K562 (cell line): ENCODE measurements at regions not wholly inside any gene's neighbourhood (a gene's known extent, or its start where the extent isn't known, plus 50 kb on each side); places are given as distances from the start of the nearest gene placed in this dataset.

Experiments
- ATAC-seq: fragments of 200-7000 bp; cut with Tn5 transposase; 3 replicates; pipeline ENCODE4 v1.9.1; 2020; ENCODE audit warnings: moderate library complexity
- BruUV-seq: library from RNA; stranded (reverse); fragments of 400-500 nt; replicated peaks from 2 replicates; lab custom pipeline; 2021; lab: Mats Ljungman, UMichigan
- CTCF ChIA-PET: fragments of 300-600 bp; formaldehyde crosslinking; extraction: SDS; loops from one replicate; lab custom pipeline; 2021; ENCODE audit warnings: low intra/inter-chr PET ratio; lab: Yijun Ruan, JAX
- POLR2A ChIA-PET: fragments of 300-600, 350-650 bp; sonication (Branson Sonifier 250); formaldehyde crosslinking; extraction: SDS; loops from one replicate; lab custom pipeline; 2021; ENCODE audit warnings: antibody characterized with exemption, inconsistent platforms; lab: Yijun Ruan, JAX
- DNase-seq, 4 experiments: peaks; one replicate each; pipeline versions ENCODE4 v3.0.0 to v3.0.0-alpha.2; 2011 to 2018; ENCODE audit warnings: low spot score in 3 of 4, mixed read lengths in 3 of 4; ENCODE audit errors: extremely low read depth in 1 of 4
- FAIRE-seq: peaks from 2 replicates; lab custom pipeline; 2011; peaks lifted over from hg19 to GRCh38; lab: Jason Lieb, UNC
- H2AFZ ChIP-seq: 2 replicates; pipeline ENCODE4 v1.6.0; 2011; ENCODE audit warnings: low read depth, low read length, control low read depth, inconsistent platforms
- H3K27ac ChIP-seq: fragments of 200-600 bp; 3 replicates; pipeline ENCODE4 v1.8.0; 2011; ENCODE audit warnings: low read depth, mild to moderate bottlenecking, control low read depth, inconsistent platforms, low read length, moderate library complexity, mixed read lengths; ENCODE audit errors: extremely low read depth
- H3K27me3 ChIP-seq, 2 experiments: fragments of 300-600 bp in 1 of 2; 2 replicates in 1 of 2; 3 replicates in 1 of 2; pipeline versions ENCODE4 v1.6.0 to v1.8.0; 2011; ENCODE audit warnings: inconsistent platforms in 2 of 2, low read length in 2 of 2, mild to moderate bottlenecking in 1 of 2, mixed read lengths in 1 of 2, moderate library complexity in 1 of 2; ENCODE audit not compliant: control insufficient read depth in 2 of 2, insufficient read depth in 2 of 2
- H3K36me3 ChIP-seq: fragments of 300-600 bp; 3 replicates; pipeline ENCODE4 v1.8.0; 2011; ENCODE audit warnings: mild to moderate bottlenecking, low read length, inconsistent platforms; ENCODE audit not compliant: control insufficient read depth, insufficient read depth
- H3K4me1 ChIP-seq, 2 experiments: fragments of 200-600 bp in 1 of 2; replicated peaks in 1 of 2; 2 replicates in 1 of 2; 3 replicates in 1 of 2; pipeline versions ENCODE4 v1.5.1 to v1.8.0; 2011; ENCODE audit warnings: inconsistent platforms in 2 of 2, low read length in 2 of 2, mild to moderate bottlenecking in 1 of 2, mixed read lengths in 1 of 2, moderate library complexity in 1 of 2; ENCODE audit not compliant: control insufficient read depth in 2 of 2, insufficient read depth in 2 of 2
- H3K4me2 ChIP-seq: 2 replicates; pipeline ENCODE4 v1.6.1; 2011; ENCODE audit warnings: low read length, control low read depth, inconsistent platforms, mixed read lengths; ENCODE audit not compliant: insufficient read depth
- H3K4me3 ChIP-seq: fragments of 200-600 bp; sonication (generic), shearing (Covaris generic); 2 replicates; pipeline ENCODE4 v1.5.1; 2016; ENCODE audit warnings: control low read depth, inconsistent platforms
- H3K79me2 ChIP-seq: fragments of 200-600 bp; 3 replicates; pipeline ENCODE4 v1.8.0; 2011; ENCODE audit warnings: low read length, inconsistent platforms; ENCODE audit not compliant: control insufficient read depth, insufficient read depth
- H3K9ac ChIP-seq, 2 experiments: 2 replicates each; pipeline versions ENCODE4 v1.6.0 to v1.6.1; 2011; ENCODE audit warnings: low read depth in 2 of 2, low read length in 2 of 2, control low read depth in 1 of 2, inconsistent platforms in 1 of 2, mild to moderate bottlenecking in 1 of 2, mixed read lengths in 1 of 2; ENCODE audit not compliant: insufficient read depth in 1 of 2
- H3K9me1 ChIP-seq: one replicate; pipeline ENCODE4 v1.6.0; 2011; ENCODE audit warnings: inconsistent platforms, mild to moderate bottlenecking, low read length, moderate library complexity; ENCODE audit not compliant: control insufficient read depth, insufficient read depth
- H3K9me3 ChIP-seq: replicated peaks from 2 replicates; pipeline ENCODE4 v1.5.1; 2011; ENCODE audit warnings: low read depth, low read length, inconsistent platforms; ENCODE audit not compliant: control insufficient read depth, insufficient read depth
- H4K20me1 ChIP-seq: replicated peaks from 2 replicates; pipeline ENCODE4 v1.6.1; 2011; ENCODE audit warnings: low read length, inconsistent platforms, mixed read lengths; ENCODE audit not compliant: control insufficient read depth, insufficient read depth
- CHD4 ChIP-seq: fragments of 200-600 bp; sonication (generic); IDR thresholded peaks from 3 replicates; pipeline ENCODE4 v1.6.1; 2012; ENCODE audit warnings: low read depth, mild to moderate bottlenecking, mixed read lengths, low read length, inconsistent platforms; ENCODE audit not compliant: insufficient read depth, insufficient replicate concordance, poor library complexity, severe bottlenecking
- CTBP1 ChIP-seq: fragments of 450-650 bp; IDR thresholded peaks from 2 replicates; pipeline ENCODE4 v1.6.1; 2016; ENCODE audit warnings: borderline replicate concordance
- DDX20 ChIP-seq: fragments of 450-650 bp; IDR thresholded peaks from 2 replicates; pipeline ENCODE4 v1.6.1; 2016; ENCODE audit warnings: missing genetic modification characterization, low read depth, mild to moderate bottlenecking, missing compliant biosample characterization, moderate library complexity
- ELF2 ChIP-seq: fragments of 250-450 bp; sonication (Bioruptor Pico); IDR thresholded peaks from 2 replicates; pipeline ENCODE4 v1.5.0; 2021; ENCODE audit warnings: mild to moderate bottlenecking
- HNRNPLL ChIP-seq: fragments of 200-400 bp; formaldehyde crosslinking; IDR thresholded peaks from 2 replicates; pipeline ENCODE4 v1.6.1; 2017; ENCODE audit warnings: low read length, low read depth, mild to moderate bottlenecking; ENCODE audit not compliant: poor library complexity, severe bottlenecking
- MECOM ChIP-seq: fragments of 250-450 bp; sonication (Bioruptor Pico); IDR thresholded peaks from 2 replicates; pipeline ENCODE4 v1.8.0; 2022; ENCODE audit warnings: inconsistent platforms
- PHF8 ChIP-seq: fragments of 200-600 bp; sonication (generic); IDR thresholded peaks from 2 replicates; pipeline ENCODE4 v1.6.1; 2012; ENCODE audit warnings: mixed run types, mild to moderate bottlenecking, inconsistent platforms, low read length, moderate library complexity, borderline replicate concordance
- PRPF4 ChIP-seq: fragments of 200-400 bp; formaldehyde crosslinking; IDR thresholded peaks from one replicate; pipeline ENCODE4 v1.6.1; 2017; ENCODE audit warnings: low read length, low read depth, mild to moderate bottlenecking; ENCODE audit not compliant: insufficient read depth, poor library complexity, severe bottlenecking
- SIN3B ChIP-seq: fragments of 450-650 bp; IDR thresholded peaks from 2 replicates; pipeline ENCODE4 v1.6.1; 2017; ENCODE audit warnings: low read depth, mild to moderate bottlenecking, moderate library complexity
- TSC22D4 ChIP-seq: fragments of 450-650 bp; IDR thresholded peaks from 2 replicates; pipeline ENCODE4 v1.6.1; 2016; ENCODE audit warnings: missing genetic modification characterization, missing biosample characterization, control low read depth
- ZBTB7A ChIP-seq: IDR thresholded peaks from 2 replicates; pipeline ENCODE4 v1.6.1; 2011; ENCODE audit warnings: low read depth, mild to moderate bottlenecking, low read length, moderate library complexity, borderline replicate concordance; ENCODE audit not compliant: control insufficient read depth
- ZNF143 ChIP-seq: sonication (generic); formaldehyde crosslinking; IDR thresholded peaks from 2 replicates; pipeline ENCODE4 v1.9.0; 2022; ENCODE audit warnings: mild to moderate bottlenecking, missing genetic modification reagents
- ZNF395 ChIP-seq: fragments of 200-800 bp; sonication (Bioruptor generic); IDR thresholded peaks from 2 replicates; pipeline ENCODE4 v1.6.1; 2017; ENCODE audit warnings: missing genetic modification characterization, missing compliant biosample characterization
- WGBS: fragments of 100-300 bp; shearing (Covaris generic); methylation state at CpG from one replicate; pipeline ENCODE4 v1.1.6; 2016; ENCODE audit warnings: low coverage, mixed read lengths; ENCODE audit not compliant: insufficient coverage; ENCODE audit errors: missing lambda C conversion rate; 5-methylcytosine and 5-hydroxymethylcytosine counted together
- in situ Hi-C: fragments of 300-500 bp; cut with MboI; formaldehyde crosslinking; loops from 4 replicates; pipeline ENCODE4 v1.15.0; 2018; ENCODE audit warnings: inconsistent platforms, mixed read lengths
- intact Hi-C: fragments of 100-400 bp; cut with micrococcal nuclease; formaldehyde crosslinking; loops from 2 replicates; pipeline ENCODE4 v1.14.2; 2022
- TF ChIP-seq, protein P1 (sequence below): conservative IDR thresholded peaks from 2 replicates; pipeline ENCODE4 v1.6.1; 2011; ENCODE audit warnings: low read depth, mild to moderate bottlenecking, low read length; ENCODE audit not compliant: control insufficient read depth

DNA sequence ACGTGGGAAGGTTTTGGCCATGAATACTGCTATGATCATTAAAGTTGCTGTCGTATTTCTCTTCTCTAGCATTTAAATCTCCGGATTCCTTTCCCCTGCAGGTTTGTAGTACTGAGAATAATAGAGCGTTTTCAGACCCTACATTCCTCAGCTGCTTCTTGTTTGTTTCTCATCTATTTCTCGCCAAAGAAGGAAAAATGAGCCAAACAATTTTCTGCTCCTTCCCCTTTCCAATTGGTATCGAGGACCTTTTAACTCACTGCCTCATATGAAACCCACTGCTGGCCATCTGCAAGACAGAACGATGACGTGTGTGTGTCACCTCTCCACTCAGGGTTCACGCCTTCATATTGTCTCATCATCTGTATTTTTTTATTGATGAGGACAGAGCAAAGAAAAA, 689.4 kb upstream of the WWC1 start:
- H3K27me3 ChIP-seq, result no peaks in the 10 kb centered on the region

DNA sequence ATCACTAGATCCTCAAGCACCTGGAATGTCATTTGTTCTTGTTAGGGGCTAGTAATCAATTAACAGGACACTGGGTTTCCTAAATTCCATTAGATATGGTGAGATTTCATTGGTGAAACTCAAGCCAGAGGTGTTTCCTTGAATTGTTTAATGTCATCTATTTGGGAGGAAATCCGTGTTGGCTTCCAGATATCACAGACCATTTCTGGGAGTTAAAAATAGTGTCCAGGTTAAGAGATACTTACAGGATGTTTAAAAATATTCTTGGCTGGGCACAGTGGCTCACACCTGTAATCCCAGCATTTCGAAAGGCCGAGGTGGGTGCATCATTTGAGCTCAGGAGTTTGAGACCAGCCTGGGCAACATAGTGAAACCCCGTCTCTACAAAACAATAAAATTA, 688.3 kb upstream of the WWC1 start:
- TF ChIP-seq TSC22D4 (tag) (no peak), CTBP1 (no peak), ELF2 (CRISPR knock-in tag) (no peak), ZNF143 (no peak), MECOM (CRISPR knock-in tag) (no peak), CHD4 (no peak), PRPF4 (no peak), DDX20 (no peak)
- TF ChIP-seq, protein P1, sequence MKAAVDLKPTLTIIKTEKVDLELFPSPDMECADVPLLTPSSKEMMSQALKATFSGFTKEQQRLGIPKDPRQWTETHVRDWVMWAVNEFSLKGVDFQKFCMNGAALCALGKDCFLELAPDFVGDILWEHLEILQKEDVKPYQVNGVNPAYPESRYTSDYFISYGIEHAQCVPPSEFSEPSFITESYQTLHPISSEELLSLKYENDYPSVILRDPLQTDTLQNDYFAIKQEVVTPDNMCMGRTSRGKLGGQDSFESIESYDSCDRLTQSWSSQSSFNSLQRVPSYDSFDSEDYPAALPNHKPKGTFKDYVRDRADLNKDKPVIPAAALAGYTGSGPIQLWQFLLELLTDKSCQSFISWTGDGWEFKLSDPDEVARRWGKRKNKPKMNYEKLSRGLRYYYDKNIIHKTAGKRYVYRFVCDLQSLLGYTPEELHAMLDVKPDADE, result no peak
- Histone ChIP-seq H3K4me3 (no peak overlapping the region), H3K4me1 (no peaks in the 10 kb centered on the region), H3K9ac (no peak overlapping the region), H3K27ac (no peak overlapping the region), H3K27me3 (no peaks in the 10 kb centered on the region), H3K4me2 (no peak overlapping the region), H3K9me1 (no peaks in the 10 kb centered on the region), H3K9me3 (no peaks in the 10 kb centered on the region; the same call in 1 of the 2 replicates), H2AFZ (no peak overlapping the region), H3K79me2 (no peaks in the 10 kb centered on the region), H3K36me3 (no peaks in the 10 kb centered on the region), H4K20me1 (no peaks in the 10 kb centered on the region)
- BruUV-seq, result no TSS peak
- ChIA-PET POLR2A (no interaction called here), CTCF (no interaction called here)
- ATAC-seq, result no peak
- FAIRE-seq, result no peak
- WGBS, result 0% methylated on average over 4 of the region's 4 CpGs
- DNase-seq, result no peak
- in situ Hi-C loops (no loop called here), intact Hi-C loops (no loop called here)

More for the DNA sequence above, 689.4 kb upstream of the WWC1 start:
- no TSS peak for BruUV-seq
- FAIRE-seq, result no peak
- no peak for TF ChIP-seq PHF8
- TF ChIP-seq ZNF395 (CRISPR knock-in tag), result no peak
- TF ChIP-seq HNRNPLL, result no peak
- TF ChIP-seq SIN3B, result no peak
- TF ChIP-seq ZBTB7A, result no peak
- TF ChIP-seq, all 486 proteins: peak for 0
- H3K4me1 ChIP-seq, result no peaks in the 10 kb centered on the region
- in situ Hi-C loops (no loop called here), intact Hi-C loops (no loop called here)
- no peak overlapping the region for H3K9ac ChIP-seq
- H3K4me2 ChIP-seq, result no peak overlapping the region
- H2AFZ ChIP-seq, result no peak overlapping the region
- ATAC-seq (no peak), DNase-seq (no peak)
- H3K9me1 ChIP-seq, result no peaks in the 10 kb centered on the region
- H3K9me3 ChIP-seq, result no peaks in the 10 kb centered on the region; the same call in 1 of the 2 replicates
- no peak overlapping the region for H3K27ac ChIP-seq
- H3K36me3 ChIP-seq, result no peaks in the 10 kb centered on the region
- no peak overlapping the region for H3K4me3 ChIP-seq
- ChIA-PET CTCF (no interaction called here), POLR2A (no interaction called here)
- H3K79me2 ChIP-seq, result no peaks in the 10 kb centered on the region
- WGBS, result 1% methylated on average over 8 of the region's 9 CpGs
- no peaks in the 10 kb centered on the region for H4K20me1 ChIP-seq
